Trophoblast cell (in vitro differentiated cells and primary cell): ENCODE measurements at regions not wholly inside any gene's neighbourhood (a gene's known extent, or its start where the extent isn't known, plus 50 kb on each side); places are given as distances from the start of the nearest gene placed in this dataset.

Experiments
- DNase-seq, 2 donors: peaks; one replicate each; pipeline ENCODE4 v3.0.0-alpha.2; 2016
- H2AFZ ChIP-seq: 2 replicates; pipeline ENCODE4 v1.6.1; 2013; ENCODE audit warnings: low read length, moderate library complexity, mild to moderate bottlenecking; ENCODE audit not compliant: insufficient read depth, poor library complexity
- H2AK5ac ChIP-seq: 2 replicates; pipeline ENCODE4 v1.6.1; 2013; ENCODE audit warnings: mild to moderate bottlenecking, low read length
- H2BK120ac ChIP-seq: 2 replicates; pipeline ENCODE4 v1.6.1; 2013; ENCODE audit warnings: low read length, mild to moderate bottlenecking, moderate library complexity; ENCODE audit not compliant: insufficient read depth, poor library complexity
- H2BK12ac ChIP-seq: 2 replicates; pipeline ENCODE4 v1.6.1; 2013; ENCODE audit warnings: mild to moderate bottlenecking, low read length, moderate library complexity
- H2BK5ac ChIP-seq: 2 replicates; pipeline ENCODE4 v1.6.1; 2013; ENCODE audit warnings: low read length, low read depth, moderate library complexity, mild to moderate bottlenecking; ENCODE audit not compliant: poor library complexity
- H3K14ac ChIP-seq: 2 replicates; pipeline ENCODE4 v1.6.1; 2013; ENCODE audit warnings: mild to moderate bottlenecking, low read length
- H3K18ac ChIP-seq: 2 replicates; pipeline ENCODE4 v1.6.1; 2013; ENCODE audit warnings: mild to moderate bottlenecking, low read length
- H3K23ac ChIP-seq: 2 replicates; pipeline ENCODE4 v1.6.1; 2013; ENCODE audit warnings: low read length
- H3K27ac ChIP-seq: 2 replicates; pipeline ENCODE4 v1.5.1; 2013; ENCODE audit warnings: low read depth, mild to moderate bottlenecking, inconsistent platforms, low read length, moderate library complexity
- H3K27me3 ChIP-seq: 2 replicates; pipeline ENCODE4 v1.6.1; 2013; ENCODE audit warnings: inconsistent platforms, mild to moderate bottlenecking, low read length, moderate library complexity; ENCODE audit not compliant: insufficient read depth
- H3K36me3 ChIP-seq, 2 experiments: 1 replicate in 1 of 2; 2 replicates in 1 of 2; pipeline ENCODE4 v1.6.1; 2013; ENCODE audit warnings: low read length in 2 of 2, mild to moderate bottlenecking in 2 of 2, moderate library complexity in 1 of 2; ENCODE audit not compliant: insufficient read depth in 2 of 2, control insufficient read depth in 1 of 2
- H3K4ac ChIP-seq: 2 replicates; pipeline ENCODE4 v1.6.1; 2013; ENCODE audit warnings: low read depth, mild to moderate bottlenecking, low read length, moderate library complexity
- H3K4me1 ChIP-seq, 2 experiments: 1 replicate in 1 of 2; 2 replicates in 1 of 2; pipeline ENCODE4 v1.6.1; 2013; ENCODE audit warnings: low read length in 2 of 2, mild to moderate bottlenecking in 2 of 2, moderate library complexity in 1 of 2; ENCODE audit not compliant: insufficient read depth in 2 of 2, control insufficient read depth in 1 of 2
- H3K4me2 ChIP-seq: 2 replicates; pipeline ENCODE4 v1.6.1; 2013; ENCODE audit warnings: inconsistent platforms, mild to moderate bottlenecking, low read length, moderate library complexity
- H3K4me3 ChIP-seq: 2 replicates; pipeline ENCODE4 v1.5.1; 2013; ENCODE audit warnings: mild to moderate bottlenecking, low read depth, low read length, inconsistent platforms
- H3K79me1 ChIP-seq: one replicate; pipeline ENCODE4 v1.6.1; 2013; ENCODE audit warnings: low read length
- H3K79me2 ChIP-seq: 2 replicates; pipeline ENCODE4 v1.6.1; 2013; ENCODE audit warnings: low read length, mild to moderate bottlenecking; ENCODE audit not compliant: control insufficient read depth, insufficient read depth, poor library complexity
- H3K9ac ChIP-seq: 2 replicates; pipeline ENCODE4 v1.6.1; 2013; ENCODE audit warnings: mild to moderate bottlenecking, low read length
- H3K9me3 ChIP-seq: 2 replicates; pipeline ENCODE4 v1.6.1; 2013; ENCODE audit warnings: low read depth, mild to moderate bottlenecking, control low read depth, inconsistent platforms, low read length; ENCODE audit not compliant: insufficient read depth
- H4K12ac ChIP-seq: 2 replicates; pipeline ENCODE4 v1.6.1; 2013; ENCODE audit warnings: low read depth, mild to moderate bottlenecking, low read length, moderate library complexity
- H4K8ac ChIP-seq: 2 replicates; pipeline ENCODE4 v1.6.1; 2013; ENCODE audit warnings: low read depth, mild to moderate bottlenecking, low read length, moderate library complexity
- H4K91ac ChIP-seq: one replicate; pipeline ENCODE4 v1.6.1; 2013; ENCODE audit warnings: low read depth, mild to moderate bottlenecking, low read length, moderate library complexity
- WGBS: extraction: QIAGEN DNeasy Blood & Tissue Kit; methylation state at CpG from one replicate; pipeline ENCODE4 v1.1.7; 2013; ENCODE audit warnings: missing lambda C conversion rate; ENCODE audit not compliant: insufficient read length, insufficient coverage; ENCODE audit errors: extremely low coverage; 5-methylcytosine and 5-hydroxymethylcytosine counted together

DNA sequence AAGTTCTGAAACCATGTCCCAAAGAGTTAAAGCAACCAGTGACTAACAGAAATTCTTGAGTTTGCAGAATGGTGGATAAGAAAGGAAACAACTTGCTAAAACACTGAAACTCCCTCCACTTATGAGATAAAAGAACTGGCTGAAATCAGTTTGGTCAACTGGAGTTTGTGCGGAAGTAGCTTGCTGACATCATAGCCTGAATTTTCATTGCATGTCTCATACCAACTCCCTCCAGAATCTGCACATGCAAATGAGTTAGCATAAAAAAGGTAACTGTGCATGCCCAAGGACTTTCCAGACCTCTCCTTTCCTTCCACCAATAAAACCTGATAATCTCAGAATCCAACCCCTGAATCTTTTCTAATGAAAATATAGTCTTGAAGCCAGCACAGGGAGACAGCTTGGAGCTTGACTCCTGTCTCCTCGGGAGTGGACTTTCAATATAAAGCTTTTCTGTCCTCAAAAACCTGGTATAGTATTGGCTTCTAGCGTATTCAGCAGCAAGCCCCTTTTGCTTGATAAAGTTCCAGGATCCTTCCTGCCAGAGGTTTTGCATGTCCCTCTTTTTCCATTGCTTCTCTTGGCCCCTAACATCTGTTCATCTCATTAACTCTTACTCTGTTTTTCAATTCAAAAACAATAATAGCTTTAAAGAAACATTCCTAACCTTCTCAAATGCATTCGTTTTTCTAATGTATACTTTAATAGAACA, 785.8 kb upstream of the ADGRL4 start:
- H3K4ac ChIP-seq: no peak overlapping the region
- H3K4me3 ChIP-seq: no peak overlapping the region
- no peak overlapping the region for H4K8ac ChIP-seq
- no peak overlapping the region for H3K23ac ChIP-seq
- H4K12ac ChIP-seq: no peak overlapping the region
- H3K14ac ChIP-seq: no peak overlapping the region
- no peak for DNase-seq
- H3K79me2 ChIP-seq: no peaks in the 10 kb centered on the region
- H3K36me3 ChIP-seq: no peaks in the 10 kb centered on the region
- no peak overlapping the region for H3K9ac ChIP-seq
- H2BK12ac ChIP-seq: no peak overlapping the region
- no peaks in the 10 kb centered on the region for H3K9me3 ChIP-seq
- H2BK5ac ChIP-seq: no peak overlapping the region
- H2AFZ ChIP-seq: no peak overlapping the region
- H3K4me1 ChIP-seq: no peaks in the 10 kb centered on the region
- H2BK120ac ChIP-seq: no peak overlapping the region
- no peak overlapping the region for H2AK5ac ChIP-seq
- H3K4me2 ChIP-seq: no peak overlapping the region
- no peaks in the 10 kb centered on the region for H3K79me1 ChIP-seq
- no peak overlapping the region for H4K91ac ChIP-seq
- no CpG with 5 or more reads among the region's 4 CpGs for WGBS
- no peaks in the 10 kb centered on the region for H3K27me3 ChIP-seq
- H3K27ac ChIP-seq: no peak overlapping the region
- H3K18ac ChIP-seq: no peak overlapping the region

DNA sequence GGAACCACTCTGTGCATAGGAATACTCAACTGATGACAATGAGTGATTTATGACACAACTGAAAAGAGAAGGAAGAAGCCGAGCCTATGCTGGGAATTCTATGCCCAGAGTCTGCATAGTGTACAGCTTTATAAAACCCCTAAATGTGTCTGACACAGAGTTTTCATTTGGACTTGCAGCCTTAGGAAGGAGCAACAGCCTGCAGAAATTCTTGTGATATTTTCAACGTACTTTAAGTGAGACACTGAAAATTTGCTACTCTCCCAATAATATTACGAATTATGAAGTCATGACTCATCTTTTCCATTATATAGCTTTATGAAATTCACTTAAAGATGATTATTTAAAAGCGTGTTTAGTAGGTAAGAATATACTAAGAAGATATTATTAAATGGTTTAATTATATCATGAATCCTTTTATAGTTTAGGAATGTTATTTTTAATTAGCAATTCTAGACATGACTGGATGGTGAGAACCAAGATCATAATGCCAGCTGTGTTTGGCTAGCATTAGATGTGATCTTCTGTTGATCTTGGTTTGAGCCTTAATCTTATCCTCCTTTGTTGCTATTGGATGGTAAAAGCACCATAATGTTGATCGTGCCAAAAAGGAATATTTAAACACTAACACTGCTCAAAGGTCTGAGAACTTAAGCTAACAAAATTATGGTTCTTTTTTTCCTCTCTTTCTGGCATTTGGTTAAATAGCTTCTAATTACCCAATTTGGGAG, 785.1 kb upstream of the ADGRL4 start:
- H3K9ac ChIP-seq: no peak overlapping the region
- H4K91ac ChIP-seq: no peak overlapping the region
- no peak overlapping the region for H3K14ac ChIP-seq
- no CpG with 5 or more reads among the region's 5 CpGs for WGBS
- no peak overlapping the region for H4K8ac ChIP-seq
- H3K79me2 ChIP-seq: no peaks in the 10 kb centered on the region
- no peaks in the 10 kb centered on the region for H3K27me3 ChIP-seq
- no peak overlapping the region for H2AFZ ChIP-seq
- H3K4me1 ChIP-seq: no peaks in the 10 kb centered on the region
- no peak overlapping the region for H3K18ac ChIP-seq
- no peak overlapping the region for H3K4me3 ChIP-seq
- H3K4me2 ChIP-seq: no peak overlapping the region
- no peak for DNase-seq
- no peaks in the 10 kb centered on the region for H3K9me3 ChIP-seq
- H3K36me3 ChIP-seq: no peaks in the 10 kb centered on the region
- no peak overlapping the region for H2BK120ac ChIP-seq
- H3K27ac ChIP-seq: no peak overlapping the region
- H3K4ac ChIP-seq: no peak overlapping the region
- no peak overlapping the region for H2BK12ac ChIP-seq
- no peak overlapping the region for H4K12ac ChIP-seq
- no peak overlapping the region for H2BK5ac ChIP-seq
- H3K23ac ChIP-seq: no peak overlapping the region
- H2AK5ac ChIP-seq: no peak overlapping the region
- no peaks in the 10 kb centered on the region for H3K79me1 ChIP-seq

DNA sequence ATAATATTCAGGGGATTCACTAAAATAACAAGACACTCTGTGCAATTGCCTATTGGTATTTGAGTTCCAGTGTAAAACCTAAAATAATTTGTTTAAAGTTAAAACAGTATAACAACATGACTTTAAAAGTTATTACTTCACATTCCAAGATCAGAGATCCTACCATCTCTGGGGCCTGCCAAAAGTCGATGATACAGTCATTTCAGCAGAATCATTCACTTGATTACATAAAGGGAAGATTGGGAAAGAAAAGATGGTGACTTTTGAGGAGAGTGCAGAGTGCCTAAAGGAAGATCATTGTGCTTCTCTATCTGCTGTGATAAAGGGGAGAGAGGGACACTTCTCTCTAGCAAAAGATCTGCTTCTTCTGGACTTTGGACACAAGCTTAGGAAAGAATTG, 784.4 kb upstream of the ADGRL4 start:
- no peak overlapping the region for H3K18ac ChIP-seq
- H3K4ac ChIP-seq: no peak overlapping the region
- no peak overlapping the region for H3K14ac ChIP-seq
- H3K4me1 ChIP-seq: no peaks in the 10 kb centered on the region
- no peak for DNase-seq
- no peaks in the 10 kb centered on the region for H3K27me3 ChIP-seq
- no peak overlapping the region for H2AK5ac ChIP-seq
- H2BK12ac ChIP-seq: no peak overlapping the region
- H4K12ac ChIP-seq: no peak overlapping the region
- H3K4me2 ChIP-seq: no peak overlapping the region
- no CpG with 5 or more reads among the region's 1 CpG for WGBS
- H3K27ac ChIP-seq: no peak overlapping the region
- H3K9ac ChIP-seq: no peak overlapping the region
- H4K8ac ChIP-seq: no peak overlapping the region
- H3K79me2 ChIP-seq: no peaks in the 10 kb centered on the region
- no peak overlapping the region for H2AFZ ChIP-seq
- H3K79me1 ChIP-seq: no peaks in the 10 kb centered on the region
- no peak overlapping the region for H2BK5ac ChIP-seq
- no peak overlapping the region for H3K23ac ChIP-seq
- H4K91ac ChIP-seq: no peak overlapping the region
- H3K9me3 ChIP-seq: no peaks in the 10 kb centered on the region
- no peak overlapping the region for H2BK120ac ChIP-seq
- no peak overlapping the region for H3K4me3 ChIP-seq
- no peaks in the 10 kb centered on the region for H3K36me3 ChIP-seq

DNA sequence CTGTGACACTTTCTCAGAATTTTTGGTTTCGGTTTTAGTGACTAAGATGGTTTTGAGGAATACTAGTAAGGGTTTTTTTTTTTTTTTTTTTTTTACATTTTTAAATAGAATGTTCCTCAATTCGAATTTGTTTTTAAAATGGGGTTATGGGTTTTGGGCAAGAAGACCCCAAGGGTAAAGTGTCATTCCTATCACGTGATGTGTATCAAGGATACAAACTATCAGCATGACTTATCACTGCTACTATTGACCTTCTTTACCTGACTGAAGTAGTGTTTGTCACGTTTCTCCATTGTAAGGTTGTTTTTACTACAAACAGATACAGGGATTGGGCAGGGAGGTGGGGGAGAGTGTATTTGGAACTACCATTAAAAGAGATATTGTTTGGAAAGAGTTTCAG, 781.1 kb upstream of the ADGRL4 start:
- Histone ChIP-seq H3K79me2 (no peaks in the 10 kb centered on the region), H3K27ac (no peak overlapping the region), H4K12ac (no peak overlapping the region), H3K4me2 (no peak overlapping the region), H4K91ac (no peak overlapping the region), H3K9ac (no peak overlapping the region), H2AFZ (no peak overlapping the region), H4K8ac (no peak overlapping the region), H3K27me3 (no peaks in the 10 kb centered on the region), H2BK120ac (no peak overlapping the region), H3K23ac (no peak overlapping the region), H3K36me3 (no peaks in the 10 kb centered on the region), H3K79me1 (no peaks in the 10 kb centered on the region), H3K14ac (no peak overlapping the region), H3K4me1 (no peaks in the 10 kb centered on the region), H3K4me3 (no peak overlapping the region), H2AK5ac (no peak overlapping the region), H3K18ac (no peak overlapping the region), H2BK12ac (no peak overlapping the region), H3K4ac (no peak overlapping the region), H3K9me3 (no peaks in the 10 kb centered on the region), H2BK5ac (no peak overlapping the region)
- WGBS: no CpG with 5 or more reads among the region's 4 CpGs
- no peak for DNase-seq
